ENCODE measurements at regions not wholly inside any gene's neighbourhood (a gene's known extent, or its start where the extent isn't known, plus 50 kb on each side); places are given as distances from the start of the nearest gene placed in this dataset.

GRCh38 chr18:9017167-9017904 is 85.2 kb upstream of the NDUFV2 start (continued):
- TF ChIP-seq NELFE (IDR thresholded peaks at IDR 0.05; ENCODE audit: insufficient read depth, insufficient read length) (no peak), MCM7 (IDR thresholded peaks at IDR 0.05) (no peak), SUPT5H (IDR thresholded peaks at IDR 0.05) (peak; percentile 75), CREB3L1 (IDR thresholded peaks at IDR 0.05; ENCODE audit: borderline replicate concordance, low read depth) (peak; percentile 93), NFRKB (IDR thresholded peaks at IDR 0.05; ENCODE audit: low read depth) (peak; percentile 88; the same call in 1 of the 2 replicates), E2F5 (CRISPR knock-in tag; IDR thresholded peaks at IDR 0.05) (no peak), ZNF512 (tag; IDR thresholded peaks at IDR 0.05) (no peak), MYNN (IDR thresholded peaks at IDR 0.05) (0 out of 2 replicates have a peak, but pooled peaks have one; percentile 31), MYNN (CRISPR knock-in tag; IDR thresholded peaks at IDR 0.05) (no peak), ZBTB17 (CRISPR knock-in tag; IDR thresholded peaks at IDR 0.05) (peak; percentile 73; the same call in 1 of the 2 replicates), ZNF316 (IDR thresholded peaks at IDR 0.05) (peak; percentile 99), E2F3 (CRISPR knock-in tag; IDR thresholded peaks at IDR 0.05) (no peak), ZEB2 (IDR thresholded peaks at IDR 0.05) (no peak; the same call in 1 of the 2 replicates), ELF1 (tag; IDR thresholded peaks at IDR 0.05) (peak; percentile 51; the same call in 1 of the 2 replicates), PRPF4 (IDR thresholded peaks at IDR 0.05; ENCODE audit: insufficient read depth, low read depth, low read length, poor library complexity, severe bottlenecking) (no peak), DMBX1 (CRISPR knock-in tag; IDR thresholded peaks at IDR 0.05; ENCODE audit: borderline replicate concordance) (peak; percentile 51), SPI1 (IDR thresholded peaks at IDR 0.05; ENCODE audit: borderline replicate concordance, low read depth, low read length) (peak; percentile 42; the same call in 1 of the 2 replicates), ETV6 (IDR thresholded peaks at IDR 0.05; ENCODE audit: borderline replicate concordance in 1 of 2, low read depth in 2 of 2, low read length in 1 of 2) (no peak), ETV6 (CRISPR knock-in tag; IDR thresholded peaks at IDR 0.05; ENCODE audit: borderline replicate concordance) (peak; percentile 54; the same call in 1 of the 2 replicates), BRD4 (IDR thresholded peaks at IDR 0.05) (peak; percentile 91), ATF1 (CRISPR knock-in tag; IDR thresholded peaks at IDR 0.05) (no peak), ATF1 (tag; IDR thresholded peaks at IDR 0.05) (peak; percentile 80), CHD2 (IDR thresholded peaks at IDR 0.05; ENCODE audit: low read depth, low read length) (no peak), NR1H2 (CRISPR knock-in tag; IDR thresholded peaks at IDR 0.05) (0 out of 2 replicates have a peak, but pooled peaks have one; percentile 92), ZBTB12 (CRISPR knock-in tag; IDR thresholded peaks at IDR 0.05) (no peak), ZNF77 (CRISPR knock-in tag; IDR thresholded peaks at IDR 0.05) (no peak), ZNF511 (CRISPR knock-in tag; IDR thresholded peaks at IDR 0.05) (peak; percentile 81; the same call in 1 of the 2 replicates)

Measured in K562 (cell line).